Lower leg skin (tissue), 3 donors: ENCODE measurements at regions not wholly inside any gene's neighbourhood (a gene's known extent, or its start where the extent isn't known, plus 50 kb on each side); places are given as distances from the start of the nearest gene placed in this dataset.

Source experiments
- POLR2A ChIP-seq, 2 donors: fragments of 450-650 bp; IDR thresholded peaks; one replicate each; pipeline ENCODE4 v1.6.1; 2016 to 2017; ENCODE audit warnings: antibody characterized with exemption in 2 of 2, mild to moderate bottlenecking in 1 of 2, moderate library complexity in 1 of 2
- TF ChIP-seq, protein P1 (sequence below), 3 donors: fragments of 450-650 bp; IDR thresholded peaks; one replicate each; pipeline ENCODE4 v1.5.1; 2016; ENCODE audit warnings: antibody characterized with exemption in 3 of 3, mild to moderate bottlenecking in 3 of 3, moderate library complexity in 2 of 3

DNA sequence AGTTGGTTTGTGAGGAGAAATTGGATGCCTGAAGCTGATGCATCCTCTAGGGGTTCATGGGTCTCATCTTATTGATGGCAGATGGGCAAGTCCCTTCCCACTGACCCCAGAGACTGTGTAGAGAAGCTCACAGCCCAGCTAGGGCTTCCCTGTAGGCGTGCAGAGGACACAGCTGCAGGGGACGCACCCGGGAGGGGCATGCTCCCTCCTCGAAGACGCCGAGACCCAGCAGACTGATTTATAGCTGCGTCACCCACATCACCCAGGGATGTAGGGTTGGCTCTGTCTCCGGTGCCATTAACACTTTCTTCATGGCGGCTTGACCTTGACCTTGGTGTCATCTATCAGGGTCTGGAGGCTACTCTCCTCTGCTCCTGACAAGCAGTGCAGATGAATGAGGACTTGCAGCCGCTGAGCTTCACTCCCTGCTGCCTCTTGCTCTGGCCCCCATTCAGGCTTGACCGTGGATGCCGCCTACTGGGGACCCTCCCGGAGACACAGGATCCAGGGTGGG, 549.7 kb downstream of the TCERG1L start:
- TF ChIP-seq, protein P1, sequence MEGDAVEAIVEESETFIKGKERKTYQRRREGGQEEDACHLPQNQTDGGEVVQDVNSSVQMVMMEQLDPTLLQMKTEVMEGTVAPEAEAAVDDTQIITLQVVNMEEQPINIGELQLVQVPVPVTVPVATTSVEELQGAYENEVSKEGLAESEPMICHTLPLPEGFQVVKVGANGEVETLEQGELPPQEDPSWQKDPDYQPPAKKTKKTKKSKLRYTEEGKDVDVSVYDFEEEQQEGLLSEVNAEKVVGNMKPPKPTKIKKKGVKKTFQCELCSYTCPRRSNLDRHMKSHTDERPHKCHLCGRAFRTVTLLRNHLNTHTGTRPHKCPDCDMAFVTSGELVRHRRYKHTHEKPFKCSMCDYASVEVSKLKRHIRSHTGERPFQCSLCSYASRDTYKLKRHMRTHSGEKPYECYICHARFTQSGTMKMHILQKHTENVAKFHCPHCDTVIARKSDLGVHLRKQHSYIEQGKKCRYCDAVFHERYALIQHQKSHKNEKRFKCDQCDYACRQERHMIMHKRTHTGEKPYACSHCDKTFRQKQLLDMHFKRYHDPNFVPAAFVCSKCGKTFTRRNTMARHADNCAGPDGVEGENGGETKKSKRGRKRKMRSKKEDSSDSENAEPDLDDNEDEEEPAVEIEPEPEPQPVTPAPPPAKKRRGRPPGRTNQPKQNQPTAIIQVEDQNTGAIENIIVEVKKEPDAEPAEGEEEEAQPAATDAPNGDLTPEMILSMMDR (IDR thresholded peaks at IDR 0.05), result no peak
- TF ChIP-seq POLR2A (IDR thresholded peaks at IDR 0.05), result no peak
